MV-4-11 (cell line): ENCODE measurements at regions not wholly inside any gene's neighbourhood (a gene's known extent, or its start where the extent isn't known, plus 50 kb on each side); places are given as distances from the start of the nearest gene placed in this dataset.
A peak's percentile ranks its signal among the peaks of the same experiment; 100 is the strongest.

ENCODE experiments used
- DNase-seq: peaks from one replicate; lab custom pipeline; 2025; lab: John Stamatoyannopoulos, UW

DNA sequence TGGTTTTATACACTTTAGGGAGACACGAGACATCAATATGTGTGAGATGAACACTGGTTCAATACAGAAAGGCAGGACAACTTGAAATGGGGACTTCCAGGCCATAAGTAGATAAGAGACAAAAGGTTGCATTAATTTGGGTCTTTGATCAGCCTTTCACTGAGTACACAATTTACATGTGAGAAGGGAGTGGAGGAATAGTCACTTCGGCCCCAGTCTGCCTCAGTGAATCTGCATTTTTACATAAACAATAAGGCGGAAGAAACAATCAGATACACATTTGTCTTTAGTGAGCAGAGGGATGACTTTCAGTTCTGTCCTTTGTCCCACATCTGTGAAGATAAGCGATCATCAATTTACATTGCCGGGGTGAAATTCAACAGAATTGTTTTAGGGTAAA lies 104.3 kb upstream of the ARL4C start:
- no peak for DNase-seq

DNA sequence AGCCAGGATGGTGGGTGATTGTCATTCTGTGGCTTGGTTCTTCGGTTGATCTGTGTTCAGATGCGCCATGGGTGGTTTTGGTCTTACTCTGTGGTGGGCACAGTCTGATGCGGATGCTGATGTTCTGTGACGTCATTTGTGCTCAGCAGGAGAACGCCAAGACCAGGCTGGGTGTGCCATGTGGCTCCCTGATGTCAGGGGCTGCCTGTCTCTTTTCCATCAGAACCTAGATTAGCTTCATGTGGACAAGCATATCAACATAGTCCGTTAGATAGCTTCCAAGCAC lies 100.6 kb upstream of the ARL4C start:
- no peak for DNase-seq

DNA sequence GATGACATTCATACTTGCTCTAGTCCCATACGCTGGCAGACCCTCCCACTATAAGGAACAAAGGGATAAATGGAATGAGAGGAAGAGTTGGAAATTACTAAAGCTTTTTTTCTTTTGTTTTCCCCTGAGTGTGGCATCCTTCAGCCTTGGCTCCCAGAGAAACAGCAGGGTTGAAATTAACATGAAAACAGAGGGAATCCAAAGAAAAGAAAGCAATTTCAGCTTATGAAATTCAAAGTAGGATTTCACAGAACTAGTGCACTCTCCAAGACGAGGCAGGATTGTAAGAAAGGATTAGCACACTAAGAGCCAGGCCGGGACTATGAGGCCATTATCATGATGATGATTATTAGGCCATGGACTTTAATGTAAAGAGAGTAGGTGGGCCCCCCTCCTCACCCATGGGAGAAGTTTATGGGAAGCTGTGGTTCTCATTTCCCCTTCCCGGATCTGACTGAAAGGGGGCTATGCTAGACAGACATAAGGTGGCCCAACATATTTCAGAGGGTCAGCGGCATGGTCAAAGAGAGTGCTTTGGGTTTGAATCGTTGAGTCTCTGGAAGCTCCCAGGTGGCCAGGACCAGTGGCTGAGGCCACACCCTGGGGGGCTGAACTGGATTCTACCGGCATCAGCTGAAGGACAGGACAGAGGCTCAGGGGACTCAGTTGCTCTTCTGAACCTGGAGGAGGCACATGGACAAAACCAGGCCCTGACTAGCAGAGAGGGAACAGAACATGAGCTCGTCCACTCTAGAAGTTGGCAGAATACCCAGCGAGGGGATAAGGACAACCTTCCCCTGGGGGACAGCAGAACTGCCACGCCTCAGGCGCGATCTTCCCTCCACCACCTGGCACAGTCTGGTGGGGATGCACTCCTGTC lies 100.1 kb upstream of the ARL4C start:
- no peak for DNase-seq

DNA sequence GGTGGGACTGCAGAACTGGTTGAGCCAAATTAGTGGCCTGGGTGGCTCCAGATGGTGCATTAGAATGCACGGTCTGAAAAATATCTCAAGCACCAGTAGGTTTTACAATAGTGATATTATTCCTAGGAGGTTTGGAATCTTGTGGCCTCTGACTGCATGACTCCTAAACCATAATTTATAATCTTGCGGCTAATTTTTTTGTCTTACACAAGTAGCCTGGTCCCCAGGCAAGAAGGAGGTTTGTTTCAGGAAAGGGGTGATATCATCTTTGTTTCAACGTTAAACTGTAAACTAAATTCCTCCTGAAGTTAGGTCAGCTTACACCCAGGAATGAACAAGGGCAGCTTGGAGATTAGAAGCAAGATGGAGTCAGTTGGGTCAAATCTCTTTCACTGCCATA lies 98.9 kb upstream of the ARL4C start:
- no peak for DNase-seq

DNA sequence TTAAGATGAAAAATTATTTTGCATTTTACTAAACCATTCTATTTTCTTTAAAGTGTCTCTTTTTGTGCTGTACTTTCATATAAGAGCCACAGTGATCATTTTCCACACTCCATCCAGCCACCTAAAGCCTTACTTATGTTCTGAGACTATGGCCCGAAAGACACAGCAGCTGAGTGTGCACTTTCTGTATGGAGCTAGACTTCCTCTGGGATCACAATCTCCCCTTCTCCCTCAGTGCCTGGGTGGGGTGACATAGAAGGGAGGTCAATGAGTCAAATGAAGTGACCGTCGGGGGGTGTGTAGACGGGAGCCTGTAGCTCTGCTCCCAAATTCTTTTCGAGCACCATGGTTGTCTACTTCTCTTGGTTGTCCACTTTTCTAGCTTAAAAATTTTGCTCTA lies 97.8 kb upstream of the ARL4C start:
- no peak for DNase-seq

DNA sequence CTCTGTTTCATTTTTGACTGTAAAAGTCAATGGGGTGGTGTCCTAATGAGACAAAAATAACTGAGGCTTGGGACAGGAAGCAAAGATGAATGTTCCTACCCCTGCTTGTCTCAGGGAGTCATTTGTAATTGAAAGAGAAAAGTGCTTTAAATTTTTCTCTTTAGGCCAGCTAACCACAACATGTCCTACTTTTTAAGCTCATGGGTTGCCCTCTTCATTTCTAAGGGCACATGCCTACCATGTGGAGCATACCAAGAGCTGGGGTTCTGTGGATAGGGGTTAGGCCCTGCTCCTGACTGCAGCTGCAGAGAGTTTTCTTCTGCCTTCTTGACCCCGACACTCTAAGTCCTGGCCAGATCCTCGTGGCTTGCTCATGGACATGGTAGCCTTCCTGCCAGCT lies 96.8 kb upstream of the ARL4C start:
- no peak for DNase-seq

DNA sequence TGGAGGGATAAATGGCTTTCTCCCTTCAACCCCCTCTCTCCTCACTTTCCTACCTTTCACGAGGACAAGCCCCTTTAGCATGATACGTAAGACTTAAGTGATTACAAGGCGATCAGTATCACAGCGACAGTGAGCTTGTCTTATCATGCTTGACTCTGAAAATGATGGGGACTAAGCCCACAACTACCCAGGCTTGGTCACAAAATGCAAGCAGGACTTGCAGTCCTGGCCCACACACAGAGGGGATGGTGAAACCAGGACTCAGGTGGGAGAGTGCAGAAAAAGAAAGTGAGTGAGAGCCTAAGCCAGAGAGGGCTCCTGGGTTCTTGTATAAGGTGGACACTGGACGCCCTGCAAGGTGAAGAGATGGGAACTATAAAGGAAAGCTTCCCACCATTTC lies 95.7 kb upstream of the ARL4C start:
- DNase-seq = no peak

DNA sequence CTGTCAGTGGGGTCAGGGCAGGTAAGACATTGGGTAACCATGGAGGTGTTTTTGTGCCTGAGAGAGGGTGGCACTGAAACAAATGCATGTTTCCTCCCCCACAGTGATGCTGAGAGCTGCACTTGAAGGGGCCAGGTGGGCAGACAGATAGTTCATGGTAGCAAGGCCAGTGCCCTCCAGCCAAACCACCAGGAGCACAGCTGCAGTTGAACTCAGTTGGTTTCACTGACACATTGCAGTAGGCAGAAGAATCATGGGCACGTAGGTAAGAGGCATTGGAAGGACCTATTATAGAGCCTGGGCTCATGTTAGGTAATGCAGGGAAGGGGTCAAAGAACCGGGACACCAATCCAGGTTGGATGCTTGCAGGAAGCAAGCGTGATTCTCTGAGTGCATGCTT lies 93.2 kb upstream of the ARL4C start:
- DNase-seq = no peak

DNA sequence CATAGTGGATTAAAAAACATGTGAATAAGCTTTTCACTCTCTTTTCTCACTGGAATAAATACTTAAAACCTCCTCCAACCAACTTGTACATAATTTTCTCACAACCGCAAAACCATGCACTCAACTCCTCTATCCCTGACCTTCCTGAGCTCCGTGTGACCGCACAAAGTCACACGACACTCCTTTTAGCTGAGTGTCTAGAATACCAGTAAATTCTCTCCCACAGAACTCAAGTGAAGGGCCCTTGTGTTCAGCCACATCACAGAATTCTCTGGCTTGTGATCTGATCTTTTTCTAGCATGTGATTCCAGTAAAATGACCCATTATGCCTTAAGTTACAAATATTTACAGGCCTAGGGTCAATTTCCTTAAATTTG lies 91.2 kb upstream of the ARL4C start:
- DNase-seq = no peak

DNA sequence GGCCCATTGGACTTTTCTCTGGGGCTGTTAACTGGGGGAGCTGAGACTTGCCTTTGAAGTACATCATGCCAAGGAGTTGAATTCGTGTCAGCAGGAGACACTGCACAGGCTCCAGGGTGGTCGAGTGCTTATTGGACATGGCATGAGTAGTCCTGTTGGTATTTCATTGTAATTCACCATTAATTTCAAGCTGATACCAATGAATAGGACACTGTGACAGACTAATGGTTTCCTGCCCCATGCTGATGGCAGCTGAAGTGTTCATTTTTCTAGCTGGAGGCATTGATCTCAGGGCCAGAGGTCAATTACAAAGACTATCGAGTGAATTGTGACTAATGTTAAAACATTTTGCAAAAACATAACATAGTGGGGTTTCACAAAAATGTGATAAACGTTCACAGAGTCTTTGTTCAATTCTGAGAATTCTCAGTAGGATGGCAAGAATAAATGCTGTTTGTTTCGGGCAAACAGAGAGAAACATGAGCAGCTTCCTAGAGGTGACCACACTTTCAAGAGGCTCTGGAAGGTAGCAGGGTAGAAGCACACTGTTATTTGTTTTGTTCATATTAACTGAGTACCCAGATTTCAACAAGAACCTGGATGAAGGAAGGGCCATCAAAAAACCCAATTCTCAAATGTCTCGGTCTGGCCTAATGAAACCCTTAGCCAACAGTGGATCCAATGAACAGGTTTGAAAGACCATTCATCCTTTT lies 90.6 kb upstream of the ARL4C start:
- no peak for DNase-seq

DNA sequence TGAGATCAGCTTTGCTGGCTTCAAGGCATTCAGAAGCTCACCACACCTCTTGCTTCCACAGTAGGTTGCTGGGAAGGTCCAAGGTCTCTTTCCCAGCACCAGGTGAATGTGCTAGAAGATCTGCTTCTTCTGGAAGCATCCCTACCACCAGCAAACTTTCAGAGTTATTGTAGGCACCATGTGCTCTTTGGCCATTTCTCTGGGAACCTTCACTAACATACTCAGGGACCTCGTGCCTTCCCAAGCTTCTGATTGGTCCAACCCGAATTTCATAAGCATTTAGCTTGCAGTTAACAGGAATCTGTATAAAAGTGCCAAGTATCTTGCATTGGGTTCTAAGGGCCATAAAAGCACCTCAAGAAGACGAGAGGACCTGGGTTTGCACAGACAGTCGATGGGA lies 86.5 kb upstream of the ARL4C start:
- DNase-seq = no peak

DNA sequence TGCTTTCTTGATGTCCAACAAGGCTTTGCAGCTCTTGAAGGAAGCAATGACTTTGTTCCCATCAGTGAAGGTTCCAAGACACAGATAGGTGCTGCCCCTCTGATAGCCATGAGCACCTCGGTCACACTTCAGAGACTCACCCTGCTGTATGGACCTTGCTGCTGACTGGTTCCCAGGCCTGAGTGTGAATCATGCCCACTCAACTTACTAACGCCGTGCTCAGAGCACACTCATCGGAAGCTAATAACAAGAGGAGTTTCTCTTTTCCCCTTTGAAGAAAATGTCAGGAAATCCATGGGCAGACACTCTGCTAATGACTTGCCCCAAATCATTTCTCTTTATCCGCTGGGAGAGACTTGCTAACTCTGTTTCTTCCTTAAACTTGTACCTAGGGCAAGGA lies 83.8 kb upstream of the ARL4C start:
- no peak for DNase-seq

DNA sequence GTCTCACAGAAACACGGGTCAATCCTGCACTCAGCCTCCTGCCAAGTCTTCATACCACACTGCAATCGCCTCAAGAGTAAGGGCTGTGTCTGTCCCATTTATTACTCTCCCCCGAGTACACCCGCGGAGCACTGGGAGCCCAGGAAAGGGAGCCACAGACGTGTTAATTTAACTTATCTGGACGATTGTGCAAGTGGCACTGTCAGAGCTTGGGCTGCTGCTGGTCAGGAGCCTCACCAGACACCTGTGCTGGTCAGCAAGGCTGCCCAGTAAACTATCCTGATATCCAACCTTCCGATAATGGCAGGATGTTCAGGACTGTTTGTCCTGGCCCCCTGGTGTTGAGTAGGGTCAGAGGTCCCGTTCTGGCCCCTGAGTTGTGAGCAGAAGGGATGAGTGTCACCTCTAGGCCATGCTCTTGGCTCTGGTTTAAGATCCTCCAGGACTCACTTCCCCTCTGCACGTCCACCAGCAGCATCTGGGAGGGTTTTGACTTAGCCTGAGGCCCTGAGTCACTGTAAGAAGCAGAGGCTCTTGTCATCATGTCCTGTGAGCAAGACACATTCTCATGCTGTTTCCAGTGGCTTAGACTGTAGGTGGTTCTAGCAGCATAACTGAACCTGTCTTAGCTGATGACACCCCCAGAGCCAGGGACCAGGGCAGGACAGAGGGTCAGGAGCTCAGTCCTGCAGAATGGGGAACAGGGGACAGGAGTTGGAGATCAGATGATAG lies 82.5 kb upstream of the ARL4C start:
- DNase-seq = peak; percentile 33

DNA sequence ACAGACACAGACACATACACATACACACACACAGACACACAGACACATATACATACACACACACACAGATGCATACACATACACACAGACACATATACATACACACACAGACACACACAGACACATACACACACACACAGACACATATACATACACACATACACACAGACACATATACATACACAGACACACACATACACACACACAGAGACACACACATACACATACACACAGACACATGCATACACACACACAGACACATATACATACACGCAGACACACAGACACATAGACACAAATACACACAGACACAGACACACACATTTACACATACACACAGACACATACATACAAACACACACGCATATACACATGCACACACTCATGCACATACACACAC lies 81.5 kb upstream of the ARL4C start:
- DNase-seq = no peak

DNA sequence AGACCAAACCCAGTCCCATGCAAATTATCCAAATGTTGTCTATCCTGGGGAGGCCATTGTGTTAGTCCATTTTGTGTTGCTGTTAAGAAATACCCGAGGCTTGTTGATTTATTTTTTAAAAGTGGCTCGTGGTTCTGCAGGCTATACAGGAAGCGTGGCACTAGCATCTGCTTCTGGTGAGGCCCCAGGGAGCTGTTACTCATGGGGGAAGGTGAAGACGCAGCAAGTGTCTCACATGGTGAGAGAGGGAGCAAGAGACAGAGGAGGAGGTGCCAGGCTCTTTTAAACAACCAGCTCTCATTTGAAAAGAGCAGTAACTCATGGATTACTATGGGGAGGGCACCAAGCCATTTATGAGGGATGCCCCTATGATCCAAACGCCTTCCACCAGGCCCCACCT lies 80.3 kb upstream of the ARL4C start:
- DNase-seq = no peak

DNA sequence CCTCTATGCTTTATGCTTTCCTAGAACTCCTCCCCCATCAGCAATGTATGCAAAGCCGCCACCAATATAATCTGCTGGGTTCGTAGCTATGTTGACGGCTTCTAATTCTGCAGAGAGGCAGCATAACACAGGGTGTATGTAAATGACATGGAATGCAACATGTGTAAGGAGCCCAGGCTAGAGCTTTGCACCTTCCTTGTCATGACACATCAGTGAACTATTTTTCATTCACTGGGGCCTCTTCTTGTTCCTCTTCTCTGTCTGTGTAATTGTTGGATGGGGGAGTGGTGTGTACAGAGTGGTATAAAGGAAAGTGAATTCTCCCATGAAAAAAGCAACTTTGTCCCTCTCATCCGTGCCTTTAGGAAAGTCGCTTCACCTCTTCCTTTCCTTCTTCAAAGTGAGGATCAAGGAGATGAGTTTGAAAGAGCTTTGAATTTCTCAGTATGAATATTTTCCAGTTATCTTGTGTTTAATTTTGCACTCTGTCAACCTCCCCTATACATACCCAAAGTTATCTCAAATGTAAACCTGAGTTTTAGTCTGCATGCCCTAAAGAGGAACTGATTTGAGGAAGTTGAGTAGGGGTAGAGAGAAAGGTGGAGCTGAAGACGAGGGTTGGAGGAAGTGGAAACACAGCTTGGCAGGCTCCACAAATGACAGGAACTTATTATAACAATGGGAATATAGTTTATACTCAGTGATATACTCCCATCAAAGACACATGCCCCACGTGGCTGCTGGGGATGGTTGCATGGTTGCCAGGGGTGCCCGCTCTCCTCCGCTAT lies 74.9 kb upstream of the ARL4C start:
- peak; percentile 87 for DNase-seq

DNA sequence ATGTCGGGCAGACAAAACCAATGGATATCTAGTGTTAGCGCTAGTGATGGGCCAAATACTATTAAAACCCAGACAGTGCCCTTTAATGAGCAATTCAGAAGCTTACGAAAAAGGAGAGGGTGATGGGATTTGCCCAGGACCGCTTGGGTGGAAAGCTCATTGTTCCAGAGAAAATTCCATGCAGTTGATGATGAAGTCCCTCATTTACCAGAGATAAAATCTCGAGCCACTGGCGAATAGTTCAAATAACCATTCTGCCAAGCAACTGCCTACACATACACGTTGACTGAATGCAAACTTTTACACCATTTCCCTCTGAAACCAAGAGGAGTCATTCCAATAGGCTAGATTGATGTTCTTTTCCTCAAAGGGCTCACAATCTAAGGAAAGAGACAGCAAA lies 73.6 kb upstream of the ARL4C start:
- no peak for DNase-seq

DNA sequence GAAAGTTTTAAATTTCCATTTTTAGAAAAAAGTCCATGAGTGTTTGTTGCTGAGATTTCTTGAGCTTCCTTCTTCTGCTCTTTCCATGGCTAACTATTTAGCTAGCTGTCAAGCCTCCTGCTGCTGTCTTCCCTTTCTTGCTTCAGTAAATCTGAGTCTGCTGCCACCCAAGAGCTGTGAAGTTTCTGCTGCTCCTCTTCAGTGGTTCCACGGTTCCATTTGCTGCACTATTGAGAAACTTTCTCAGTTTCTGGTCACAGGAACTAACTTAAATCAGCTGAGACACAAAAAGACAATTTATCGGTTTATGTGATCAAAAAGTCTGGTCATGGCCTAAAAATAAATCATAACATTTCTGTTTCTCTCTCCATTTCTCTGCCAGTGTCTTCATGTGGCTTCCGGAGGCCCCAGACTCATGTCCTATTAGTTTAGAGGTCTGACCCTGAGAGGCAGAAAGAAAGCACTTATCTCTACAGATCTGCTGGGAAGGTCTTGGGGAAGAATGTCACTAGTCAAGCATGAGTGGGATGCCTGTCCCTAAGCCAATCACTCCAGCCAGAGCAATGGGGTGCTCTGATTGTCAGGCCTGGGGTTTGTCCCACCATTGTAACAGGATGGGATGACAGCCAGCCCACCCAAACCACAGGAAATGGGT lies 73.0 kb upstream of the ARL4C start:
- DNase-seq = no peak

DNA sequence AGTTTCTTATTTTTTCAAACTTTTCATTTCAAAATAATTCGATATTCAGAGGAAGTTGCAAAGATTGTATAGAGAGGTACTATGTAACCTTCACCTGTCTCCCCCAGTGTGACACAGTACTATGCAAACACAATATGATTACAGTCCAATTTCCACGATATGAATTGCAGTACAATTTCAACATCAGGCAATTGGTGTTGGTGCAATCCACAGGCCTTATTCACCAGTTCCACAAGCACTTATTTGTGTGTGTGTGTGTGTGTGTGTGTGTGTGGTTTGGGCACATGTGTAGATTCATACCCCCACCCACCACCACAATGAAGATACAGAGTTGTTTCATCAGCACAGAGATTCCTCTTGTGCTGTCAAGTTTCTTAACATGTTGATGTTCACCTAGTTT lies 69.7 kb upstream of the ARL4C start:
- DNase-seq = no peak

DNA sequence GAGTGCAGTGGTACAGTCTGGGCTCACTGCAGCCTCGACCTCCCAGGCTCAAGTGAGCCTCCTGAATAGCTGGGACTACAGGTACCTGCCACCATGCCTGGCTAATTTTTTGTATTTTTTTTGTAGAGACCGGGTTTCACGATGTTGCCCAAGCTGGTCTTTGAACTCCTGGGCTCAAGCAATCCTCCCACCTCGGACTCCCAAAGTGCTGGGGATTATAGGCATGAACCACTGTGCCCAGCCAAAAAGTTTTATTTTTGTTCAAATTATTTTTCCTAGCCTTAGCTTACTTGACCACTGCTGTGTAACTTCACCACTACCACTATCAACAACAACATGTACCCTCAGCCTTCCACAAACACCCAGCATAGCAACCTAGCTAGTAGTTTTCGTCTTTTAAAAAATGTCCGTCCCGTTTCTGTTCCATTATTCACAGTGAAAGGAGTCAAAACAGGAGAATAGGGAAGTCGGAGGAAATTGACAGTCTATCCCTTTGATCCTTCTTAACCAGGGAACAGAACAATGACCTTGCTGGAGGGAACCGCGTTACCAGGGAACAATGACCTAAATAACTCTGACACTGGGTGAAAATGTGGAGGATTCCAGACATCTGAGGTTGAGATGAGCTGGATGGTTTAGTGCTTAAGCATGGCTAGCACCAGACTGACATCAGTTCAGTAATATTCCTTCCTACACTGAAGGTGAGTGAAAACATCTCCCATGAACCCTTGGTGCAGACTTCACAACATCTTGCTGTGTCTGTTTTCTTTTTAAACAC lies 69.2 kb upstream of the ARL4C start:
- DNase-seq = no peak

DNA sequence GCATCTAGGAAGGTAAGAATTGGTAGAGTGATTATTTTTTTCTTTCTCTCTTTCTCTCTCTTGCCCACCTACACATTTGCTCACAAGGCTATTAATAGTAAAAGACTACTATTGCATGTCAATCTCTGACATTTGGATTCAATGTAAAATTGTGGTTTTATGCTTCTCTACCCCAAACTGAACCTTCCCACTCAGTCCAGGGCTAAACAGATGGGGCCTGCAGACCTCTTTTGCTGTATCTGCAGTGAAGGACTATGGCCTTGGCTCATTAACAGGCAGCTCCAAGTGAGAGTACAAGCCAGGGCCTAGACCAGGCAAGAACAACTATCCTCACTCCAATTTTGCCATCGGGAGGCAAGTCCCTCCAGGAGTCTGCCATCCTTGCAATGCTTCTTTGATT lies 68.3 kb upstream of the ARL4C start:
- DNase-seq = no peak
